ENCODE measurements at regions not wholly inside any gene's neighbourhood (a gene's known extent, or its start where the extent isn't known, plus 50 kb on each side); places are given as distances from the start of the nearest gene placed in this dataset.

- H2AFZ ChIP-seq, result no peak overlapping the region
- H3K4me2 ChIP-seq (ENCODE audit: low read length), result no peak overlapping the region
- H3K9me3 ChIP-seq (ENCODE audit: control insufficient read depth, low read length), result no peaks in the 10 kb centered on the region
- H3K27me3 ChIP-seq (ENCODE audit: control insufficient read depth, insufficient read depth, low read length), result no peaks in the 10 kb centered on the region
- no peak for TF ChIP-seq CTCF (IDR thresholded peaks at IDR 0.05)
- H3K36me3 ChIP-seq (ENCODE audit: control insufficient read depth, insufficient read depth, low read length), result no peaks in the 10 kb centered on the region
- H3K4me3 ChIP-seq (ENCODE audit: low read depth, low read length), result no peak overlapping the region
- H3K9ac ChIP-seq, result no peak overlapping the region
- no peaks in the 10 kb centered on the region for H3K4me1 ChIP-seq
- H3K79me2 ChIP-seq, result no peaks in the 10 kb centered on the region
- H3K27ac ChIP-seq, result no peak overlapping the region
Observed at GRCh38 chr2:225894236-225894980, 494.9 kb downstream of the NYAP2 start.

GRCh38 chr2:225893151-225893550 is 493.6 kb downstream of the NYAP2 start:
- Histone ChIP-seq H3K4me2 (ENCODE audit: low read length) (no peak overlapping the region), H2AFZ (no peak overlapping the region), H3K36me3 (ENCODE audit: control insufficient read depth, insufficient read depth, low read length) (no peaks in the 10 kb centered on the region), H3K27me3 (ENCODE audit: control insufficient read depth, insufficient read depth, low read length) (no peaks in the 10 kb centered on the region), H3K4me3 (ENCODE audit: low read depth, low read length) (no peak overlapping the region), H3K4me1 (no peaks in the 10 kb centered on the region), H3K9ac (no peak overlapping the region), H3K27ac (no peak overlapping the region), H3K79me2 (no peaks in the 10 kb centered on the region), H3K9me3 (ENCODE audit: control insufficient read depth, low read length) (no peaks in the 10 kb centered on the region)
- TF ChIP-seq CTCF (IDR thresholded peaks at IDR 0.05), result no peak

DNA sequence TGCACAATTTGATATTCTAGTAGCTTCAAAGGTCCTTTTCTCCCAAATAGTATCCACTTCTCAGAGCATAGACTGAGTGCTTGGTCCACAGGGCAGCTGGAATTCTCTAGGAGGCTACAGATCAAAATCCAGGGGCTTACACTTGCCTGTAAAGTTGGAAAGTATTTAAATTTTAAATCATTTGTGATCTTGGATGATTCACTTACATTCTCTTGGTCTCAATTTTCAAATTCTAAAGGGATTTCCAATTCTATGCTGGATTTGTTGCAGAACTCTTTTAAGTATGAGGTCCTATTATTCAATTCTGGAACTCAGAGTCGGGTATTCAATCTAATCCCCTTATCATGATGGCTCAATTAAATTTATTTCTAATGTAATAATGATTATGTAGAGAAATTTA is 492.3 kb downstream of the NYAP2 start:
- TF ChIP-seq CTCF (IDR thresholded peaks at IDR 0.05), result no peak
- H3K4me1 ChIP-seq, result no peaks in the 10 kb centered on the region
- H3K27ac ChIP-seq, result no peak overlapping the region
- H3K9me3 ChIP-seq (ENCODE audit: control insufficient read depth, low read length), result no peaks in the 10 kb centered on the region
- H3K27me3 ChIP-seq (ENCODE audit: control insufficient read depth, insufficient read depth, low read length), result no peaks in the 10 kb centered on the region
- H3K9ac ChIP-seq, result no peak overlapping the region
- no peaks in the 10 kb centered on the region for H3K36me3 ChIP-seq (ENCODE audit: control insufficient read depth, insufficient read depth, low read length)
- no peak overlapping the region for H2AFZ ChIP-seq
- no peak overlapping the region for H3K4me2 ChIP-seq (ENCODE audit: low read length)
- no peak overlapping the region for H3K4me3 ChIP-seq (ENCODE audit: low read depth, low read length)
- no peaks in the 10 kb centered on the region for H3K79me2 ChIP-seq

GRCh38 chr2:225891013-225891412 is 491.5 kb downstream of the NYAP2 start:
- no peaks in the 10 kb centered on the region for H3K9me3 ChIP-seq (ENCODE audit: control insufficient read depth, low read length)
- no peak overlapping the region for H3K27ac ChIP-seq
- H3K4me1 ChIP-seq, result no peaks in the 10 kb centered on the region
- no peak overlapping the region for H3K4me3 ChIP-seq (ENCODE audit: low read depth, low read length)
- H3K9ac ChIP-seq, result no peak overlapping the region
- no peak for TF ChIP-seq CTCF (IDR thresholded peaks at IDR 0.05)
- H3K79me2 ChIP-seq, result no peaks in the 10 kb centered on the region
- H3K4me2 ChIP-seq (ENCODE audit: low read length), result no peak overlapping the region
- peak overlapping the region; percentile 4 for H2AFZ ChIP-seq
- H3K36me3 ChIP-seq (ENCODE audit: control insufficient read depth, insufficient read depth, low read length), result no peaks in the 10 kb centered on the region
- H3K27me3 ChIP-seq (ENCODE audit: control insufficient read depth, insufficient read depth, low read length), result no peaks in the 10 kb centered on the region

DNA sequence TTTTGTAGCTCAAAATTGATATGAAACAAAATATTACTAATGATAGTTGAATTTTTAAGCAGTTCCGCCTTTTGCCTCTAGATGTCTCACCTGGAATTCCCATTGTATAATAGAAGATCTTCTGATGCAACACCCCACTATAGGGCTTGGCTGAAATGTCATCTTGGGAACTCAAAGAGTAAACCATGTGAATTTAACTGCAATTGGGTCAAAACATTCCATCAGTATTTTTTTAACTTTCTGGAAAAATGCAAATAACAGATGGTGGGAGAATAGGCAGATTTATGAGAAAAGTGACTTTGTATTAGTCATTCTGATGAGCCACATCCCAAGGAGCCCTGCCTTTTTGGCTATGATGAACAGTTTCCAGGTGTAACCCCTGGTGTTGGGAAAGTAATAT is 489.9 kb downstream of the NYAP2 start:
- no peak overlapping the region for H3K4me2 ChIP-seq (ENCODE audit: low read length)
- no peak overlapping the region for H2AFZ ChIP-seq
- H3K79me2 ChIP-seq, result no peaks in the 10 kb centered on the region
- H3K9me3 ChIP-seq (ENCODE audit: control insufficient read depth, low read length), result no peaks in the 10 kb centered on the region
- H3K4me3 ChIP-seq (ENCODE audit: low read depth, low read length), result no peak overlapping the region
- peak; percentile 84 for TF ChIP-seq CTCF (IDR thresholded peaks at IDR 0.05)
- no peak overlapping the region for H3K9ac ChIP-seq
- H3K4me1 ChIP-seq, result no peaks in the 10 kb centered on the region
- no peak overlapping the region for H3K27ac ChIP-seq
- H3K27me3 ChIP-seq (ENCODE audit: control insufficient read depth, insufficient read depth, low read length), result no peaks in the 10 kb centered on the region
- H3K36me3 ChIP-seq (ENCODE audit: control insufficient read depth, insufficient read depth, low read length), result no peaks in the 10 kb centered on the region
